ENCODE measurements at regions not wholly inside any gene's neighbourhood (a gene's known extent, or its start where the extent isn't known, plus 50 kb on each side); places are given as distances from the start of the nearest gene placed in this dataset.

- DNase-seq (ENCODE audit: low spot score), result no peak
Measured at GRCh38 chr5:32504329-32504988, 59.9 kb upstream of the ZFR start.

GRCh38 chr5:32503261-32503660, 58.7 kb upstream of the ZFR start:
- DNase-seq (ENCODE audit: low spot score), result no peak

GRCh38 chr5:32501071-32502002, 56.8 kb upstream of the ZFR start:
- DNase-seq (ENCODE audit: low spot score), result no peak

GRCh38 chr5:32500181-32500580, 55.6 kb upstream of the ZFR start:
- no peak for DNase-seq (ENCODE audit: low spot score)

- DNase-seq (ENCODE audit: low spot score), result no peak
Measured at GRCh38 chr5:32499261-32499660, 54.7 kb upstream of the ZFR start.

GRCh38 chr5:32498484-32498883, 53.9 kb upstream of the ZFR start:
- no peak for DNase-seq (ENCODE audit: low spot score)

- no peak for DNase-seq (ENCODE audit: low spot score)
Measured at GRCh38 chr5:32496104-32496503, 51.6 kb upstream of the ZFR start.

- no peak for DNase-seq (ENCODE audit: low spot score)
Measured at GRCh38 chr5:32494827-32495226, 50.3 kb upstream of the ZFR start.
